ENCODE measurements at regions not wholly inside any gene's neighbourhood (a gene's known extent, or its start where the extent isn't known, plus 50 kb on each side); places are given as distances from the start of the nearest gene placed in this dataset.
"Not testable (repeated sequence)": the region's sequence is repeated elsewhere in the genome, so short reads cannot be mapped to it uniquely, and the experiment has no call there.

GRCh38 chr9:85173967-85174366, 504.4 kb downstream of the NTRK2 start:
- ATAC-seq (peak; percentile 73), DNase-seq (ENCODE audit: low spot score) (no peak)
- intact Hi-C loops (cut with DNase I), result no loop called here

DNA sequence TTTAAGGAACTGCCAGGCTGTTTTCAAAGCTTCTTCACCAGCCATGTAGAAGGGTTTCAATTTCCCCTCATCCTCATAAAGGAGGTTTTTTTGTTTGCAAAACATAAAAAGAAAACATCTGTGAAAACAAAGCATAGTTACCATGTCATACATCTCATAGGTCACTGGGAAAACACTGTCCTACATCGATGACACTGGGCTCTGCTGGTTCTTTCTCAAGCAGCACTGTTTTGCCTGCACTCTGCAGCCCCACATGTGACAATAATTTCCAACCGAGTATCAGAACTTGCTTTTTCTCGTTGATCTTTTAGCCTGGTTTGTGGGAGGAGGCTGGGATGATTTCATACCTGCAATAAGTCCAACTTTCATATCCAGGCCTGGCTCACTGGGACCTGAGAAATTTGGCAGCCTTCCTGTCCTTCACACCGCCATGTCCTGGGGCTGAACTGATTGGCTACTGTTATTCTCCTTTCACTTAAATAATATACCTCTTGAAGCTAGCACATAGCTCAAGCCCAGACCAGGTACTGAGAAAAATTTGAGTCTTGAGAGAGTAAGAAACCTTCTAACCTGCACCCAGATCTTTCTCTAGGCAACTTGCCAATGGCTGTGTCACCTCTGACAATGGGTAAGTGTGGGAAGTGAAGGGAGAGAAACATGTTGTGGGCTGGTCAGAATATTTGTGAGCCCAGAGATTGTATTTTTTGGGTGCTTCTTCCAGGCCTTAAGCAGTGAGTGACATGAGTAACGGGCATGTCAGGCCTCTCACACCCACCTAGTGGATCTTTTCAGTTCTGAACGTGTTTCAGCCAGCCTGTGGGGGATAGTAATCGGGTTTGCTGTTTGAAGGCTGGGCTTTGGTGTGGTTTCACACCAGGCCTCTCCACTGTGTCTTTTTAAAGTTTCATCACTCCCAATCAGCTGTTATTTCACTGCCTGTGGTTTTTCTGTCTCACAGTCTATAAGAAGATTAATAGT, 502.8 kb downstream of the NTRK2 start:
- peak; percentile 85 for ATAC-seq

DNA sequence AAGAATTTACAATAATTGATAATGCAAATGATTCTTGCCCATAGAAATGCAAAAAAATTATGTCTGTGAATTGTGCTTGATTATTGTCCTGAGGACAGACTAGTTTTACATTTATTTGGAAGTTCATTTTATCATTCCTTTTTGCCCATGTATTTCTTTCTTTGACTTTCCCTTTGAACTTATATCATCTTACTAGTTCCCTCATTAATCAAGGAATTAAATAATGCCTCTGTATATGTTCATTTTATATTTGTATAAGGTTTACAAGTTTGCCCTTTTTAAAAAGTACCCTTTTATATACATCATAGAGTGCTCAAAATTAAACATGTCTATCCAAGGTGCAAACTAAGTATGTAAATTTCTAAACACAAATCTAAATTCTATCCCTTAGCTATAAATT, 501.6 kb downstream of the NTRK2 start:
- ATAC-seq (no peak), DNase-seq (ENCODE audit: low spot score) (no peak)
- intact Hi-C loops (cut with DNase I), result no loop called here

More for the DNA sequence above, 502.8 kb downstream of the NTRK2 start:
- peak; percentile 62 for DNase-seq (ENCODE audit: low spot score)
- intact Hi-C loops (cut with DNase I), result no loop called here

- intact Hi-C loops (cut with DNase I), result no loop called here
- ATAC-seq, result no peak
Measured at GRCh38 chr9:85168412-85168811, 498.9 kb downstream of the NTRK2 start.

GRCh38 chr9:85167146-85167545, 497.6 kb downstream of the NTRK2 start:
- ATAC-seq, result no peak
- intact Hi-C loops (cut with DNase I), result no loop called here
- DNase-seq (ENCODE audit: low spot score), result no peak

More at GRCh38 chr9:85168412-85168811, 498.9 kb downstream of the NTRK2 start:
- no peak for DNase-seq (ENCODE audit: low spot score)

GRCh38 chr9:85163825-85164224, 494.3 kb downstream of the NTRK2 start:
- ATAC-seq (no peak), DNase-seq (ENCODE audit: low spot score) (no peak)
- intact Hi-C loops (cut with DNase I), result no loop called here

DNA sequence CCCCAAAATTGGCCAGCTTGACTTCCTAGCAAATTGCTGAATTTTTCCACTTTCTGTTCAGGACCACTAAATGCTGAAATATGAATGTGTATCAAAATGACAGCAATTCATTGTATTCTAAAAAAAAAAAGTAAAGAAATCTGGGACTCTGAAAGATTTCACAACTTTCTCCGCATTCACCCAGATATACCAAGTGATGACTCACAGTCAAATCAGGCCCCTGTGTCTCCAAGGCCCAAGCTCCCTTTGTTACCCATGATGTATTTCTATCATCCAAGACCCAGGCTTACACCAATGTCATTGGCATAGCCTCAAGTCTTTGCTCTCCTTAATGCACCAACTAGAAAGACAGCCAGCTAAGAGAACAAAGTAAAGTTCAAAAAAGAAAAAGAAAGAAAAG, 493.9 kb downstream of the NTRK2 start:
- intact Hi-C loops (cut with DNase I), result no loop called here
- ATAC-seq (peak; percentile 71), DNase-seq (ENCODE audit: low spot score) (no peak)

DNA sequence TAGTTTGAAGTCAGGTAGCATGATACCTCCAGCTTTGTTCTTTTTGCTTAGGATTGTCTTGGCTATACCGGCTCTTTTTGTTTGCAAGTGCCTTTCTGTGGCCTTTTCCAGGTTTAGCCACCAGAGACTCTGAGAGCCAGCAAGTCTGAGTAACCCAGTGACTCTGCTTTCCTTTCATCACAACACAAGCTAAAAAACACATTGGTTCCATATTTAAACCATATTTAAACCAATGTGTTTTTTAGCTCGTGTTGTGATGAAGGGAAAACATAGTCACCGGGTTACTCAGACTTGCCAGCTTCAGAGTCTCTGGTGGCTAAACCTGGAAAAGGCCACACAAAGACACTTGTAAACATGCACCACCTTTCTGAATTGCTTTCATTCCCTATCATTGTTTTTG, 493.3 kb downstream of the NTRK2 start:
- DNase-seq (ENCODE audit: low spot score), result no peak
- peak; percentile 32 for ATAC-seq
- intact Hi-C loops (cut with DNase I), result no loop called here

- ATAC-seq; DNase-seq (ENCODE audit: low spot score); intact Hi-C loops (cut with DNase I): not testable (repeated sequence)
Measured at GRCh38 chr9:85160944-85161343, 491.4 kb downstream of the NTRK2 start.

GRCh38 chr9:85158512-85158911, 489.0 kb downstream of the NTRK2 start:
- no peak for ATAC-seq
- intact Hi-C loops (cut with DNase I), result no loop called here

DNA sequence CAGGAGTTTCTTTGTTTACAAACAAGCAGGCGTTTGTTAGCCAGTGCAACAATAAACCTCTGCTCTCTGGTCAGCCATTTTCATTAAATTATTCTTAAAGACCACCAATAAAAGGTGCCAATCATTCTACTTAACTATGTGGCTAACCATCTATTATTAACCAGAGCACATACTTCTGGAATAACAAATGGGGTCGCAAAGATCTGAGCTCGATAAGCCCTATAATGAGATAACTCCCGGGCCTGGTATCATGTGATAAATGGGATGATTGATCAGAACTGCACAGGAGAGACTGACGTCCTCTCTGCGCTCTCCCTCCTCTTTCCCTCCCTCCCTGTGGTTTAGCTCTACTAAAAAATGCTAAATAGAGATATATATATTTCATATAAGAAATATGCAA, 488.2 kb downstream of the NTRK2 start:
- intact Hi-C loops (cut with DNase I), result no loop called here
- DNase-seq (ENCODE audit: low spot score) (no peak), ATAC-seq (no peak)

More at GRCh38 chr9:85158512-85158911, 489.0 kb downstream of the NTRK2 start:
- no peak for DNase-seq (ENCODE audit: low spot score)

DNA sequence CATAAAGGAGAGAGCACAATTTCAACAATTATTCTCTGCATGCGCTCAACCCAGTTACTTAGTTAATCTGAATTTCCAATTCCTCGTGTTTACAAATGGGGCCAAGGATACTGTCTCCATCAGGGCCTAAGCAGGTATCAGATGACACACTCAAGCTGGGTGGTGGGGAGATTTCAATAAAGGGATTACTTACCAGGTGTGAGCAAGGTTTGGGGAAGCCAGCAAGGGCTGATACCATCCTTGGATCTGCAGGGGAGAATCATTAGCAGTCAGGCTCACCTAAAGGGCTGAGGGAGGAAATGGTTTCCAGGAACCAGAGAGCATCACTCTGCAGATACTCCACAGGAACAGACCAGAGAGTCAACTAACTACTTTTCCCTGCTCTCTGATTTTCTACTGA, 487.1 kb downstream of the NTRK2 start:
- ATAC-seq, result no peak
- intact Hi-C loops (cut with DNase I), result no loop called here

GRCh38 chr9:85155352-85155751, 485.8 kb downstream of the NTRK2 start:
- intact Hi-C loops (cut with DNase I), result no loop called here
- ATAC-seq, result peak; percentile 76
- DNase-seq (ENCODE audit: low spot score), result no peak

More for the DNA sequence above, 487.1 kb downstream of the NTRK2 start:
- DNase-seq (ENCODE audit: low spot score), result no peak

DNA sequence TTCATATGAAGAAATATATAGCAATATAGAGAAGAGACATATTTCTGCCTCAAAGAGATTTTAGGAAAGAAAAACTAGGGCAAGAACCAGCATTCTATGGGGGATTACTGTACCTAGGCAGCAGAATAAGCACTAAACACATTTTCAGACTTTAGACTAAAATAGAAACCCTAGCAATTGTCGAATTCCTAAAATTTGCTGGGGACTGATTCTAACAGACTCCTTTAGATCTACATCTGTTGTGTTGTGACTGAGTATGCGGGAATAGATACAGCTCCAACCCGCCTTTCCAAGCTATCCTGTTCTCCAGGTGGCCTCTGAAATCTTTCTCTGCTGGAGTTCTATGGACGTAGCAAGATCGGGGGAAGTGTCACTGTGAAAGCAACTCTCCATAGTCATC, 482.2 kb downstream of the NTRK2 start:
- intact Hi-C loops (cut with DNase I), result no loop called here
- DNase-seq (ENCODE audit: low spot score) (no peak), ATAC-seq (no peak)

- no peak for ATAC-seq
- intact Hi-C loops (cut with DNase I), result no loop called here
Measured at GRCh38 chr9:85151162-85151561, 481.6 kb downstream of the NTRK2 start.

GRCh38 chr9:85147046-85147640, 477.6 kb downstream of the NTRK2 start:
- intact Hi-C loops (cut with DNase I), result no loop called here

More at GRCh38 chr9:85151162-85151561, 481.6 kb downstream of the NTRK2 start:
- DNase-seq (ENCODE audit: low spot score), result no peak

GRCh38 chr9:85142968-85143367, 473.4 kb downstream of the NTRK2 start:
- ATAC-seq (peak; percentile 74), DNase-seq (ENCODE audit: low spot score) (no peak)
- intact Hi-C loops (cut with DNase I), result no loop called here

More at GRCh38 chr9:85147046-85147640, 477.6 kb downstream of the NTRK2 start:
- ATAC-seq (no peak), DNase-seq (ENCODE audit: low spot score) (no peak)

GRCh38 chr9:85142496-85142911, 473.0 kb downstream of the NTRK2 start:
- ATAC-seq (peak; percentile 85), DNase-seq (ENCODE audit: low spot score) (peak; percentile 72)
- intact Hi-C loops (cut with DNase I), result no loop called here

DNA sequence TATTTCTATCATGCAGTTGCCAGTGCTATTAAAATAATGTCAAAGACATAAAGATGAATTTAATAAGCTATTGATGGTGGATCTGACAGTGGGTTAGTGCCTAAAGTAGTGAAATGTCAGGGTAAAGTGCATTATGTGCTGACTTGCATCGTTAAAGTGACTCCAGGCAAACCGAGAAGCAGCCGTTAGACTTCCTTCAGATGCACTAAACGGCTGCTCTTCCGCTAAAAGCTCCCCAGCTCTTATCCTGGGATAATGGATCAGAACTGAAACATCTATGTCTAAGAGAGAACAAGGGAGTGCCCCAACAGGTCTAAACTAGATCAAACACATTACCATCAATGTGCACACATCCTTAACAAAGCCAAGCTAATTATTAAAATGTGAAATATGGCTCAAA, 468.2 kb downstream of the NTRK2 start:
- intact Hi-C loops (cut with DNase I), result no loop called here
- DNase-seq (ENCODE audit: low spot score) (no peak), ATAC-seq (no peak)

DNA sequence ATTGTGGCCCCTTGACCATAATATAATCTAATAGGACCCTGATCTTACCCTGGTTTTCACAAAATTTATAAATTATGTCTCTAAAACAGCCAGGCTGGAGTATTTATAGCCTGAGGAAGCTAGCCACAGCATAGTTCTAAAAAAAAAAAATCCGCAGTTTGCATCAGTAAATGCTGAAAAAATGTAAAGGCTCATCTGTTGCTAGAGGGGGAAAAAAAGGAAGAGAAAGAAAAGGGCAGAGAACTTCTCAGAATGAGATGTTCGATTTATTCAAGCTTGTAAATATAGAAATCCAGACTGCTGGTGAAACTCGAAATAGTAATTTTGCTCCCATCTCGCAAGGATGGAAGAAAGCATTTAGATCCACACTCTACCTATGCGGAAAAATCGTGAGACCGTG, 467.5 kb downstream of the NTRK2 start:
- intact Hi-C loops (cut with DNase I), result no loop called here
- ATAC-seq (no peak), DNase-seq (ENCODE audit: low spot score) (no peak)

All from sciatic nerve (tissue), 2 donors.